Coronary artery (tissue), 2 donors: ENCODE measurements at regions not wholly inside any gene's neighbourhood (a gene's known extent, or its start where the extent isn't known, plus 50 kb on each side); places are given as distances from the start of the nearest gene placed in this dataset.

Experiments used
- DNase-seq: peaks from one replicate; pipeline ENCODE4 v3.0.0-alpha.2; 2017; ENCODE audit warnings: low spot score
- H3K27ac ChIP-seq, 2 donors: fragments of 200-600 bp; sonication (generic); one replicate each; pipeline ENCODE4 v1.5.1; 2016 to 2019
- H3K4me3 ChIP-seq: fragments of 200-600 bp; sonication (generic); 2 replicates; pipeline ENCODE4 v1.5.1; 2016; ENCODE audit warnings: mild to moderate bottlenecking, moderate library complexity
- TF ChIP-seq, protein P1 (sequence below): fragments of 200-600 bp; sonication (generic); IDR thresholded peaks from one replicate; pipeline ENCODE4 v1.5.1; 2019; ENCODE audit warnings: antibody characterized with exemption

DNA sequence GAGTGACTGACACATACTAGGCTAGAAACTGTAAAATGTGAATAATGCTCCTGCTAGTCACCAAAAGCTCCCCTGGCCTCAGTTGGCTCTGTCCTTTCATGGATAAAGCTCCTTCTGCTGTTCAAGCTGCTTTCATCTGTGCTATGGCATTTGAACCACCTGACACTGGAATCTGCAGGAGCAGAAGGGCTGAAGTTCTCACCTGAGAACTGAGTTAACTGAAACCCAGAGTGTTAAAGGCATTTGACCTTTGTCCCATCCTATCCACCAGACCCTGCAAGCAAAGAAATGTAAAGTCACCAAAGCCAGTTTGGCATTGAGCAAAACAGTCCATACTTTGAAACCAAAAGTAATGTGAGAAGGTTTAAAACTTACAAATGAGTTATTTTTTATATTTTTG lies 77.7 kb downstream of the BMP2 start:
- no peak overlapping the region for H3K27ac ChIP-seq
- H3K4me3 ChIP-seq, result no peak overlapping the region
- no peak for DNase-seq
- TF ChIP-seq, protein P1, sequence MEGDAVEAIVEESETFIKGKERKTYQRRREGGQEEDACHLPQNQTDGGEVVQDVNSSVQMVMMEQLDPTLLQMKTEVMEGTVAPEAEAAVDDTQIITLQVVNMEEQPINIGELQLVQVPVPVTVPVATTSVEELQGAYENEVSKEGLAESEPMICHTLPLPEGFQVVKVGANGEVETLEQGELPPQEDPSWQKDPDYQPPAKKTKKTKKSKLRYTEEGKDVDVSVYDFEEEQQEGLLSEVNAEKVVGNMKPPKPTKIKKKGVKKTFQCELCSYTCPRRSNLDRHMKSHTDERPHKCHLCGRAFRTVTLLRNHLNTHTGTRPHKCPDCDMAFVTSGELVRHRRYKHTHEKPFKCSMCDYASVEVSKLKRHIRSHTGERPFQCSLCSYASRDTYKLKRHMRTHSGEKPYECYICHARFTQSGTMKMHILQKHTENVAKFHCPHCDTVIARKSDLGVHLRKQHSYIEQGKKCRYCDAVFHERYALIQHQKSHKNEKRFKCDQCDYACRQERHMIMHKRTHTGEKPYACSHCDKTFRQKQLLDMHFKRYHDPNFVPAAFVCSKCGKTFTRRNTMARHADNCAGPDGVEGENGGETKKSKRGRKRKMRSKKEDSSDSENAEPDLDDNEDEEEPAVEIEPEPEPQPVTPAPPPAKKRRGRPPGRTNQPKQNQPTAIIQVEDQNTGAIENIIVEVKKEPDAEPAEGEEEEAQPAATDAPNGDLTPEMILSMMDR, result no peak

DNA sequence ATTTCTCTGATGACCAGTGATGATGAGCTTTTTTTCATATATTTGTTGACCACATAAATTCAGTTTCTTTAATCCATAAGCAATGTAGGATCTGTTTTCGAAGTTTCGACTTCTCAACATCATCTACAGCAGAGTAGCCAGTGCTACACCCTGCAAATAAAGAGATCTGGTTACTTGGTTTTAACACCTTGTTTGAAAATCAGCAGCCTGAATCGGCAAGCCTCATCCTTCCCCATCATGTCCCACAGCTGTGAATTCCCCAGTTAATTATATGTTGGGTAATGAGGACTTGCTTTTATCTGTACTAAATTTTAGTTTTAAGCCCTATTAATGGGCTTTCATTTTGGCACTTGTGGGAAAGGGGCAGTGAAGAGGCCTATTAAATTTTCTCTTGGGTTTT lies 80.6 kb downstream of the BMP2 start:
- H3K27ac ChIP-seq, result no peak overlapping the region
- no peak for DNase-seq
- H3K4me3 ChIP-seq, result no peak overlapping the region
- TF ChIP-seq, protein P1, result no peak

DNA sequence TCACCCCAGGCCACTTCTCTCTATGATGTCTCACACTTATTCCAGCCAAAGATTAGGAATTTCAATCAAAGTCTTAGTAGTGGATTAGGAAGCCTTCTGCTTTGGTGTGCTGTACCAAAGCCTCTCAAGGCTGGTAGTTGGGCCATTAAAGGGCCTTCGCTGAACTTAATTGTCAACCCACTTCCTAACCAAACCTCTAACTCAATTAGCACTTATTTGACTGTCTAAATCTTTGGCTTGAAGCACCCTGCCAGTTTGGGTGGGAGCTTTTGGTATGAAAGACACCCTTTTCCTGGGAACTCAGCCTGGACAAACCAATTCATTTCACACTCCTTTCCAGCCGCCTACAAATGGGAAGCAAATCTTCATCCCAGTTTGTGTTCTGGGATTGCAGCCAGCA lies 81.5 kb downstream of the BMP2 start:
- TF ChIP-seq, protein P1, result no peak
- no peak for DNase-seq
- H3K4me3 ChIP-seq, result no peak overlapping the region
- H3K27ac ChIP-seq, result no peak overlapping the region

DNA sequence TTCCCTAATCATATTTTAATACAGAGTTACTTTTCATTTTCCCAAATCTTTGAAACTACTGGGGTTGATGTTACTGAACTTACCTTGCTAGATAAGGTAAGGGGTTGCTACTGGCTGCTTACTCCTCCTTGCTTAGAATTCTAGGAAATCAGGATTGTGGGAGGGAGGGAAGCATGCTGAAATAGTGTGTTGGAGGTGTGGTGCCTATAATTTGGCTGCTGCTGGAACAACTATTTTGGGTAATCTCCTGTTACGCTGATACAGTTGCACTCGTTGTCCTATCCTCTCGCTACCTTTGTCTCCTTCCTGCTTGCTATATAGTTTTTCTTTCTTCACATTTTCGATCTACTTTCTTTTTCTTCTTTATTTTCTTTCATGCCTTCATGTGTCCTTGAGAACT lies 83.7 kb downstream of the BMP2 start:
- Histone ChIP-seq H3K27ac (no peak overlapping the region), H3K4me3 (no peak overlapping the region)
- no peak for DNase-seq
- TF ChIP-seq, protein P1, result no peak

DNA sequence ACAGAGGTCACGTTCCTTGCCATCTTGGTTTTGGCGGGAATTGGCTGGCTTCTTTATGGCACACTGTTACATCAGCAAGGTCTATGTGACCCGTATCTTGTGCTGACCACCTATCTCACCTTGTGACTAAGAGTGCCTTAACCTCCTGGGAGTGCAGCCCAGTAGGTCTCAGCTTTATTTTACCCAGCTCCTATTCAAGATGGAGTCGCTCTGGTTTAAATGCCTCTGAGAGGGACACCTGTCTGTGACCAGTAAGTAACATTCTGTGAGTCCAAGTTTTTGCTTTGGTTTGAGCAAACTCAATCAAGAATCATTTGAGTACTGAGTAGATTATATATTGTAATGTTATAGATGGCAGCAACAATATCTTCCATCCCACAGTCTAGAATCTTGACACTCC lies 85.0 kb downstream of the BMP2 start:
- Histone ChIP-seq H3K27ac (no peak overlapping the region), H3K4me3 (no peak overlapping the region)
- DNase-seq, result no peak
- TF ChIP-seq, protein P1, result no peak

DNA sequence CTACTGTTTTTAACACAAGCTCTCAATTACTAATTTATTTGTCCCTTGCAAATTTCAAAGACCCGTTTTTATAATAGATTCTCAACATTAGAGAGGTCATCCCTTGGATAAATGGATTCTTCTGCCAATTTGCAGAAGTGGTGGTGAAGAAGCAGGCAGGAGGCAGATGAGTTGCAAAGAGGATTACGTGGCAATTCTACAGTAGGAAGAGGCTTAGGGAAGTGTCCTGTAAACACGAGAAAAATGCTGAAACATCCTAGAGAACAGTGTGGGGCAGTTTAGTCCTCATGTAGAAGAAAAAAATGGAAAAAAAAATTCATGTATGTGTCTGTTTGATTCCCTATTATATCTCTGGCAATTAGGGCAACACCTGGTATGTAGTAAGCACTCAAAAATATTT lies 87.6 kb downstream of the BMP2 start:
- no peak overlapping the region for H3K27ac ChIP-seq
- no peak for DNase-seq
- TF ChIP-seq, protein P1, result no peak
- no peak overlapping the region for H3K4me3 ChIP-seq

DNA sequence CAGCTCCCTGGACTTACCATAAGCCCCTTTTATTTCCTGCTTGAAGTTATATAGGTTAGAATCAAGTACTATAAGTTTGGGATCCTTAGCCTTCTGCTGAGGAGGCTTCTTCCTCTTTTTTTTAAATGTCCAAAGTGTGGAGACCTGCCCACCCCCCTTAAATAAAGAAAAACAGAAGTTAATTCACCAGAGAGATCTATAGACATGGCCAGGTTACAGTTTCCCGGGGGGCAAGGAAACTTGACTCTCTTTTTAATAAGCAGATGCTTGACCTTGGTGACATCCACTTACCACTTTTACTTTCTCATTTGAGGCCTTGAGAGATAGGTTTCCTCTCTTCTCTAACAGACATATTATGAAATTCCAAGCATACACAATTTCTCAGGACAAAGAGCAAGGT lies 88.3 kb downstream of the BMP2 start:
- TF ChIP-seq, protein P1, result no peak
- H3K4me3 ChIP-seq, result no peak overlapping the region
- H3K27ac ChIP-seq, result no peak overlapping the region
- DNase-seq, result no peak
